HUES48 (cell line): ENCODE measurements at regions not wholly inside any gene's neighbourhood (a gene's known extent, or its start where the extent isn't known, plus 50 kb on each side); places are given as distances from the start of the nearest gene placed in this dataset.

ENCODE experiments used
- H3K27ac ChIP-seq: one replicate; pipeline ENCODE4 v1.7.0; 2013; ENCODE audit warnings: low read depth, low read length, inconsistent platforms
- H3K27me3 ChIP-seq: 2 replicates; pipeline ENCODE4 v1.6.1; 2013; ENCODE audit warnings: mild to moderate bottlenecking, low read length; ENCODE audit not compliant: control insufficient read depth, insufficient read depth
- H3K36me3 ChIP-seq: 2 replicates; pipeline ENCODE4 v1.6.1; 2013; ENCODE audit warnings: low read length; ENCODE audit not compliant: control insufficient read depth, insufficient read depth
- H3K4me1 ChIP-seq: 2 replicates; pipeline ENCODE4 v1.6.1; 2013; ENCODE audit warnings: mild to moderate bottlenecking, low read length; ENCODE audit not compliant: control insufficient read depth, insufficient read depth
- H3K4me3 ChIP-seq: 2 replicates; pipeline ENCODE4 v1.5.1; 2013; ENCODE audit warnings: mild to moderate bottlenecking, low read depth, low read length
- H3K9ac ChIP-seq: 2 replicates; pipeline ENCODE4 v1.6.1; 2013; ENCODE audit warnings: mild to moderate bottlenecking, low read depth, low read length, moderate library complexity
- H3K9me3 ChIP-seq: 2 replicates; pipeline ENCODE4 v1.6.1; 2013; ENCODE audit warnings: low read length; ENCODE audit not compliant: control insufficient read depth, insufficient read depth

- H3K9ac ChIP-seq: no peak overlapping the region
- H3K4me1 ChIP-seq: no peaks in the 10 kb centered on the region
- H3K4me3 ChIP-seq: no peak overlapping the region
- H3K27ac ChIP-seq: no peak overlapping the region
- no peaks in the 10 kb centered on the region for H3K27me3 ChIP-seq
- no peaks in the 10 kb centered on the region for H3K36me3 ChIP-seq
- H3K9me3 ChIP-seq: no peaks in the 10 kb centered on the region
These were observed 140.0 kb upstream of the RAD23B start for GRCh38 chr9:107142896-107143603.

DNA sequence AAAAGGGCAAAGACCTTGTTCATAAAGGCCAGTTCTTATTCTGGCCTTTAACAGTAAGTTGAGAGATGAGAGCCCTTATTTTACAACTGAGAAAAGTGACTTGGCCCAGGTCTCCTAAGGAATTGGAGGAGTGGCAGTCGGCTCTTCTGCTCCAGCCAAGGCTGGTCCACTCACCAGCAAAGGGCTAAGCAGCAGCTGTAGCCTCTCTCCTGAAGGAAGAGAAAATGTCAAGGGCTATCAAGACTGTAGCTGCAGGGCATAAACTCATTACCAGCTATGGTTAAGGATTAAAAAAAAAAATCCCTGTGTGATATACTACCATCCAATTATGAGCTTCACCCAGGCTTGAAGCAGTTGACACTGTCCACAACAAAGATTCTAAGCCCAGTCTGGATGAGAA lies 138.6 kb upstream of the RAD23B start:
- no peak overlapping the region for H3K27ac ChIP-seq
- no peaks in the 10 kb centered on the region for H3K36me3 ChIP-seq
- no peaks in the 10 kb centered on the region for H3K9me3 ChIP-seq
- H3K9ac ChIP-seq: no peak overlapping the region
- no peak overlapping the region for H3K4me3 ChIP-seq
- H3K4me1 ChIP-seq: no peaks in the 10 kb centered on the region
- H3K27me3 ChIP-seq: no peaks in the 10 kb centered on the region

DNA sequence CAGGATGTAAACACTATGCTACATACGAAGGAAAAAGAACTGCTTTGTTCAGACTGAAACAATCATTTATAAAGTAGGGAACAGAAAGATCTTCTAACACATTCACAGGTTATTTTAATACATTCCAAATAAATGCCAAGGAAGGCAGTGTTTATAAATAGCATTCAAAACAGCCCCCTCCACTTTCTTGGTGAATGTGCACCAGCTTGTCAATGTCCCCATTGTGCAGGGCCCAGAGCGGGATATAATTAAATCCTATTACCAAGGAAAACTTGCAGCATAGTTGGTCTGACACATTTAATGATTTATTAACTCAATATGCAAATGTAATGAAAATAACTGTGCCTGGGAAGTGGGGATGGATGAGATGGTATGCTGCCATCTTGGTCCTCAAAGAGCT lies 135.9 kb upstream of the RAD23B start:
- H3K4me3 ChIP-seq: no peak overlapping the region
- H3K27me3 ChIP-seq: no peaks in the 10 kb centered on the region
- H3K36me3 ChIP-seq: no peaks in the 10 kb centered on the region
- no peak overlapping the region for H3K9ac ChIP-seq
- H3K4me1 ChIP-seq: no peaks in the 10 kb centered on the region
- no peak overlapping the region for H3K27ac ChIP-seq
- no peaks in the 10 kb centered on the region for H3K9me3 ChIP-seq

DNA sequence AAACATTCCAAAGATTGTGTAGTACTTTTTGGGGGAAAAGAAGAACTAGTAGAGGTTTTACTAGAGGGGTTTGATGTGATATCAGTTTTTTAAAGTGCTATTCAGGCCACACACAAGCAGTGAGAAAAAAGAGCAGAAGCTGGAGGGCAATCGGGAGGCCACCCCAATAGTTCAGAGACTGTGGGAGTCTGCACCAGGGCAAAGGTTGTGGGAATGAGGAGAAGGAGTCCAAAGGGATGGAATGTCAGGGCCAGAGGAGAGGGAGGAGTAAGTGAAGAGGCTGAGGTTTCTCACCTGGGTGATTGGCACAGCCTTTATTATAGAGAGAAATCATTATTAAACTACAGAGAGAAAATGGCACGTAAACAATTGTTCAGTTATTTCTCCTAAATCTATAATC lies 134.9 kb upstream of the RAD23B start:
- H3K27me3 ChIP-seq: no peaks in the 10 kb centered on the region
- no peak overlapping the region for H3K27ac ChIP-seq
- no peaks in the 10 kb centered on the region for H3K9me3 ChIP-seq

DNA sequence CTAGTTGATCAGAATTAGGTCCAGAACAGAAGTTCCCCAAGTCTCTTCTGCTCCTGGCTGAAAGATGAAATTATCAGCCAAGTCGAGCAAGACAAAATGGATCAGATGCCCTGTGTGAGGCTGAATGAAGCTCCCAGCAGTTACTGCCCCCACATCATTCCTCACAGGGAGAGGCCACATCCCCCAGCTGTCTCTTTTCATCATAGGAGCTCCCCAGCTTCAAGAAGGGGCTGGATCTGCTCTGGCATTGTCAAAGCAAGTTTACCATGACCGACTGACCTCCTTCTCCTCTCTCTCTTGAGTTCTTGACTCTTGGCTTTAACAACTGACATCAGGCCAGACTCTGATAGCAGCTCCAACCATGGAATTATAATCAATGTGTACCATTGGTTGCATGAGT lies 133.3 kb upstream of the RAD23B start:
- Histone ChIP-seq H3K4me3 (no peak overlapping the region), H3K9me3 (no peaks in the 10 kb centered on the region), H3K9ac (no peak overlapping the region), H3K4me1 (peaks cover 5% of the 10 kb centered on the region; the same call in 1 of the 2 replicates), H3K36me3 (no peaks in the 10 kb centered on the region), H3K27me3 (no peaks in the 10 kb centered on the region), H3K27ac (no peak overlapping the region)

More for the DNA sequence above, 134.9 kb upstream of the RAD23B start:
- Histone ChIP-seq H3K4me1 (no peaks in the 10 kb centered on the region), H3K4me3 (no peak overlapping the region), H3K9ac (no peak overlapping the region), H3K36me3 (no peaks in the 10 kb centered on the region)

DNA sequence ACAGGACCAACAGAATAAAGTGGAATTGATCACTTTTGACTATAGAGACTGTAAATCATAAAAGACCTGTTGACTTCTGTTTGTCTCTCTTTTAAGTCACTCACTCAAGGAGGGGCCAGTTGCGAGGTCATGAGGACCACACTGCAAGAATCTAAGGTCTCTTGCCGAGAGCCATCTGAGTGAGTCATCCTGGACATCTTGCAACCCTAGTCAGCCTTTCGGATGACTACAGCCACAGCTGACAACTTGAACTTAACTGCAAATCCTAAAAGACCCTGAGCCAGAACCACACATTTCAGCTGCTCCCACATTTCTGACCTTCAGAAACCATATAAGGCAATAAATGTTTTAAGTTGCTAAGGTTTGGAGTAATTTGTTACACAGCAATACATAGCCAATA lies 129.7 kb upstream of the RAD23B start:
- Histone ChIP-seq H3K4me3 (no peak overlapping the region), H3K27me3 (no peaks in the 10 kb centered on the region), H3K9ac (no peak overlapping the region), H3K27ac (no peak overlapping the region), H3K4me1 (peaks cover 5% of the 10 kb centered on the region; the same call in 1 of the 2 replicates), H3K9me3 (no peaks in the 10 kb centered on the region), H3K36me3 (no peaks in the 10 kb centered on the region)

DNA sequence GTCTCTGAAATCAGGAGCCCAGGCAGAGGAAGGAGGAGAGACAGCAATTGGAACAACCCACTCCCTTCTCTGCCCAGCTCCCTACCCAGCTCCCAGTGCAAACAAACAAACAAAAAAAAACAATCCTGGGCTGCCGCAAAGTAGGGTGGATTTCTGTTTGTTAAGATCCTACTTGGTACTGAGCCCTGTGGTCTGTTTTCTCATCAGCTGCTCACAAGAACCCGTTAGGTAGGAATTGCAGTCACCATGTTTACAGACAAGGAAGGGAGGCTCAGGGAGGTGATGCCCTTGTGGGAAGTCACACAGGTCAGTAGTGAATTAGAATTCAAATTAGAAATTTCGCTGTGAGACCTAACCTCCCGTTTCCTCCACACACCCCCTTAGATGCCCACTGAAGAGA lies 128.8 kb upstream of the RAD23B start:
- Histone ChIP-seq H3K27me3 (no peaks in the 10 kb centered on the region), H3K4me3 (no peak overlapping the region), H3K36me3 (no peaks in the 10 kb centered on the region), H3K27ac (no peak overlapping the region), H3K9ac (no peak overlapping the region), H3K9me3 (no peaks in the 10 kb centered on the region), H3K4me1 (peaks cover 5% of the 10 kb centered on the region; the same call in 1 of the 2 replicates)

GRCh38 chr9:107154766-107155165 lies 128.3 kb upstream of the RAD23B start:
- Histone ChIP-seq H3K9ac (no peak overlapping the region), H3K27ac (no peak overlapping the region), H3K4me1 (peaks cover 5% of the 10 kb centered on the region; the same call in 1 of the 2 replicates), H3K9me3 (no peaks in the 10 kb centered on the region), H3K27me3 (no peaks in the 10 kb centered on the region), H3K4me3 (no peak overlapping the region), H3K36me3 (no peaks in the 10 kb centered on the region)

- Histone ChIP-seq H3K27me3 (no peaks in the 10 kb centered on the region), H3K9me3 (no peaks in the 10 kb centered on the region), H3K4me3 (no peak overlapping the region)
These were observed 127.7 kb upstream of the RAD23B start for GRCh38 chr9:107155244-107155817.

GRCh38 chr9:107158321-107158720 lies 124.8 kb upstream of the RAD23B start:
- no peaks in the 10 kb centered on the region for H3K27me3 ChIP-seq
- H3K36me3 ChIP-seq: no peaks in the 10 kb centered on the region
- no peak overlapping the region for H3K4me3 ChIP-seq
- H3K27ac ChIP-seq: no peak overlapping the region
- H3K4me1 ChIP-seq: peaks cover 5% of the 10 kb centered on the region; the same call in 1 of the 2 replicates
- H3K9me3 ChIP-seq: no peaks in the 10 kb centered on the region
- no peak overlapping the region for H3K9ac ChIP-seq

More at GRCh38 chr9:107155244-107155817, 127.7 kb upstream of the RAD23B start:
- no peaks in the 10 kb centered on the region for H3K36me3 ChIP-seq
- H3K27ac ChIP-seq: no peak overlapping the region
- H3K4me1 ChIP-seq: peaks cover 5% of the 10 kb centered on the region; the same call in 1 of the 2 replicates
- no peak overlapping the region for H3K9ac ChIP-seq

DNA sequence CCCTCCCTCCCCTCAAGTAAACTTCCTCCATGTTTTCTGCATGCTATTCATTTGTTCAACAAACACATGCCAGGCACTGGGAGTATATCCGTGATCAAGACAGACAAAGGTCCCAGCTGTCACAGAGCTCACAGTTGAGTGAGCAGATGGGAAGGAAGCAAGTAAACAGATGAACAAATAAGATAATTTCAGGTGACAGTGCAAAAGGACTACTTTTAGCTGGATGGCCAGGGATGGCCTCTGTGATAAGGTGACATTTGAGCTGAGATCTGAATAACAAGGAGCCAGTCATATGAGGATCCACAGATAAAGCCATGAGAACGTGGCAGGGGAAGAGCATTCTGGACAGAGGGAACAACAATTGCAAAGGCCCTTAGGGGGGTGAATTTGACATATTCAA lies 121.7 kb upstream of the RAD23B start:
- Histone ChIP-seq H3K36me3 (no peaks in the 10 kb centered on the region), H3K9ac (no peak overlapping the region), H3K4me1 (no peaks in the 10 kb centered on the region), H3K27ac (no peak overlapping the region), H3K27me3 (no peaks in the 10 kb centered on the region), H3K4me3 (no peak overlapping the region), H3K9me3 (no peaks in the 10 kb centered on the region)
